SU-DHL-6 (cell line): ENCODE measurements at regions not wholly inside any gene's neighbourhood (a gene's known extent, or its start where the extent isn't known, plus 50 kb on each side); places are given as distances from the start of the nearest gene placed in this dataset.

Experiments used
- EZH2phosphoT487 ChIP-seq: fragments of 200-600 bp; sonication (generic), shearing (Covaris generic); conservative IDR thresholded peaks from 2 replicates; pipeline ENCODE4 v1.6.1; 2018; ENCODE audit warnings: mild to moderate bottlenecking, antibody characterized with exemption, low read length, moderate library complexity, mixed read lengths
- TF ChIP-seq, protein P1 (sequence below): fragments of 200-600 bp; sonication (generic); IDR thresholded peaks from one replicate; pipeline ENCODE4 v1.5.1; 2017; ENCODE audit warnings: antibody characterized with exemption, mild to moderate bottlenecking, low read length, moderate library complexity; ENCODE audit not compliant: insufficient read depth, poor library complexity, severe bottlenecking

DNA sequence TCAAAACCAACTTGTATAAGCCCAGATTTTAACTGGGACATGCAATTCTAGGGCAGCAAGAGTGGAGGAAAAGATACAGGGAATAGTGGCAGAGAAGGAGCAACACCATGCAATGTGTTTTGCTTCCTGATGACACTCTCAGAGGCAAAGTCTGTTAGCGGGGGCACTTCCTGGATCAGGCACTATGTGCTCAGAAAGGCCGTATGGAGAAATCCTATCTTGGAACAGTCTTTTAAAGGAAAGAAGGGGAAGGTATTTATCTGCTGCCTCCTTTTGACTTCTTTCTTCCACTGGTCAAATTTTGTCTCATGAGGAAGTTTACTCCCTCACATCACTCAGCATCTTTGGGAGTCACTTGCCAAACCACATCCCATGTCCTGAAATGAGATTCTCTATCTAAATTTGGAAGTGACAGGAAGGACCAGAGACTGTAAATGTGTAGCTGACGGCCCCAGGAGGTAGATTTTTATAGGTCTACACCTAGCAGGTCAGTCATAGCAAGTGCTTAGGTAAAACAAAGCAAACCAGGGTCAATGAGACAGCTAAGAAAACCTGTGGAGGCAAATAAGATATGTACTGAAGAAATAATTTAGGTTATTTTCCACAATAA, 91.7 kb upstream of the ELOVL5 start:
- TF ChIP-seq, protein P1, sequence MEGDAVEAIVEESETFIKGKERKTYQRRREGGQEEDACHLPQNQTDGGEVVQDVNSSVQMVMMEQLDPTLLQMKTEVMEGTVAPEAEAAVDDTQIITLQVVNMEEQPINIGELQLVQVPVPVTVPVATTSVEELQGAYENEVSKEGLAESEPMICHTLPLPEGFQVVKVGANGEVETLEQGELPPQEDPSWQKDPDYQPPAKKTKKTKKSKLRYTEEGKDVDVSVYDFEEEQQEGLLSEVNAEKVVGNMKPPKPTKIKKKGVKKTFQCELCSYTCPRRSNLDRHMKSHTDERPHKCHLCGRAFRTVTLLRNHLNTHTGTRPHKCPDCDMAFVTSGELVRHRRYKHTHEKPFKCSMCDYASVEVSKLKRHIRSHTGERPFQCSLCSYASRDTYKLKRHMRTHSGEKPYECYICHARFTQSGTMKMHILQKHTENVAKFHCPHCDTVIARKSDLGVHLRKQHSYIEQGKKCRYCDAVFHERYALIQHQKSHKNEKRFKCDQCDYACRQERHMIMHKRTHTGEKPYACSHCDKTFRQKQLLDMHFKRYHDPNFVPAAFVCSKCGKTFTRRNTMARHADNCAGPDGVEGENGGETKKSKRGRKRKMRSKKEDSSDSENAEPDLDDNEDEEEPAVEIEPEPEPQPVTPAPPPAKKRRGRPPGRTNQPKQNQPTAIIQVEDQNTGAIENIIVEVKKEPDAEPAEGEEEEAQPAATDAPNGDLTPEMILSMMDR = no peak
- TF ChIP-seq EZH2phosphoT487 = no peak
